Endometrial microvascular endothelial cells (primary cell): ENCODE measurements at regions not wholly inside any gene's neighbourhood (a gene's known extent, or its start where the extent isn't known, plus 50 kb on each side); places are given as distances from the start of the nearest gene placed in this dataset.
"Not testable (repeated sequence)": the region's sequence is repeated elsewhere in the genome, so short reads cannot be mapped to it uniquely, and the experiment has no call there.

ENCODE experiments used
- in situ Hi-C: cut with HindIII; loops from 2 replicates; pipeline ENCODE4 v1.10.0; 2017; ENCODE audit warnings: low sequenced_read_pairs, low pct_unique_long_range_greater_than_20kb; ENCODE audit errors: inconsistent ontology term

DNA sequence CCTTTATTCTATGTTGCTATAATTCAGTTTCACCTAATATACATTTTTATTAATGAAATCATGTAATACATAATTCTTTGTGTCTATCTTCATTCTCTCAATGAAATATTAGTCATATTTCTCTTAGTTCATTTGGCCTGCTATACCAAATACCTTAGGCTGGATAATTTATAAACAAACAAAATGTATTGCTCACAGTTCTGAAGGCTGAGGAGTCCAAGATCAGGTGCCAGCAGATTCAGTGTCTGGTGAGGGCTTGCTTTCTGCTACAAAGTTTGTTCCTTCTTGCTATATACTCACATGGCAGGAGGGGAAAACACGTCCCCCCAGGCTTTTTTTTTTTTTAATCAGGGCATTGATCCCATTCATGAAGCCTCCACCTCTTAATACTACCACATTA lies 143.4 kb upstream of the GRB10 start:
- in situ Hi-C loops = no loop called here

- in situ Hi-C loops = no loop called here
These were observed 140.8 kb upstream of the GRB10 start for GRCh38 chr7:50923476-50923875.

- in situ Hi-C loops = no loop called here
These were observed 138.6 kb upstream of the GRB10 start for GRCh38 chr7:50921114-50921813.

GRCh38 chr7:50920031-50920635 lies 137.4 kb upstream of the GRB10 start:
- in situ Hi-C loops = no loop called here

GRCh38 chr7:50915621-50916020 lies 132.9 kb upstream of the GRB10 start:
- in situ Hi-C loops = no loop called here

DNA sequence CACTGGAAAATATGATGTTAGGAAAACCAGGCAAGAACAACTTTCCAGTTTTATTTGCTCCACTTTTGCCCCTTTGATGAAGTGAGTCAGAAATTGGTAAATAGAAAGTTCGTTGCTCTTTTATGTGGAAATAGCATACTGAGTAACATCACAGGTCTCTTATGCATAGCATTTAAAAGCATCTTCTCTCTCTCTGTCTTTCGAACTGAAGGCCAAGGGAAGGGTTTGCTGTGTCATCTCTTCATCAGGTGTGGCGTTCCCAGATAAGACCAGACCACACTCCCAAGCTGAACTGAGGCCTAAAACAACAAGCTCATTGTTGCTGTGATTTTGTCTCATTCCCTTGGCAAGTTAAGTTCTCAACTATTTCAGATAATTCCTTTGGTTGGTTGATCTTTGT lies 131.8 kb upstream of the GRB10 start:
- in situ Hi-C loops = no loop called here

DNA sequence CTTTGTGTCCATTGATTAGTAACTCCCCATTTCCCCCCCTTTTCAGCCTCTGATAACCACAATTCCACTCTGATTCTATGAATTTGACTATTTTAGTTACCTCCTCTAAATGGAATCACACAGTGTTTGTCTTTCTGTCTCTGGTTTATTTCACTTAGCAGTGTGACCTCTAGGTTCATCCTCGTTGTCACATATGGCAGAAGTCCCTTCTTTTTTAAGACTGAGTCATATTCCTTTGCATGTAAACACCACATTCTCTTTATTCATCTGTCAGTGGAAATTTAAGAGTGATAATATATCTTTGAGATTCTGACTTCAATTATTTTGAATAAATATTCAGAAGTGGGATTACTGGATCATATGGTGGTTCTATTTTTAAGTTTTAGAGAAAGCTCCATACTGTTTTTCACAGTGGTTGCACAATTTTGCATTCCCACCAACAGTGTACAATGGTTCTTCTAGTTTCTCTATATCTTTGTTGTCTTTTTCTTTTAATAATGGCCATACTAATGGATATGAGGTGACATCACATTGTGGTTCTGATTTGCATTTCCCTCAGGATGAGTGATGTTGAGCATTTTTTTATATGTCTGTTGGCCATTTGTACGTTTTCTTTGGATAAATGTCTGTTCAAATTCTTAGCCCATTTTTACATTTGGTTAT lies 126.1 kb upstream of the GRB10 start:
- in situ Hi-C loops = no loop called here

GRCh38 chr7:50898604-50899477 lies 116.1 kb upstream of the GRB10 start:
- in situ Hi-C loops = not testable (repeated sequence)

DNA sequence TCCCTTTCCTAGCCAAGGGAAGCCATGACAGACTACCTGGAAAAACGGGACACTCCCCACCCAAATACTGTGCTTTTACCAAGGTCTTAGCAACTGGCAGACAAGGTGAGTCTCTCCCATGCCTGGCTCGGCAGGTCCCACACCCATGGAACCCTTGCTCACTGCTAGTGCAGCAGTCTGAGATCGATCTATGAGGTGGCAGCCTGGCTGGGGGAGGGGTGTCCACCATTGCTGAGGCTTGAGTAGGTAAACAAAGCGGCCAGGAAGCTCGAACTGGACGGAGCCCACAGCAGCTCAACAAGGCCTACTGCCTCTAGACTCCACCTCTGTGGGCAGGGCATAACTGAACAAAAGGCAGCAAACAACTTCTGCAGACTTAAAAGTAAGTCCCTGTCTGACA lies 104.4 kb upstream of the GRB10 start:
- in situ Hi-C loops = not testable (repeated sequence)

- in situ Hi-C loops = no loop called here
These were observed 89.7 kb upstream of the GRB10 start for GRCh38 chr7:50872437-50872836.

- in situ Hi-C loops = no loop called here
These were observed 86.5 kb upstream of the GRB10 start for GRCh38 chr7:50869108-50869725.

DNA sequence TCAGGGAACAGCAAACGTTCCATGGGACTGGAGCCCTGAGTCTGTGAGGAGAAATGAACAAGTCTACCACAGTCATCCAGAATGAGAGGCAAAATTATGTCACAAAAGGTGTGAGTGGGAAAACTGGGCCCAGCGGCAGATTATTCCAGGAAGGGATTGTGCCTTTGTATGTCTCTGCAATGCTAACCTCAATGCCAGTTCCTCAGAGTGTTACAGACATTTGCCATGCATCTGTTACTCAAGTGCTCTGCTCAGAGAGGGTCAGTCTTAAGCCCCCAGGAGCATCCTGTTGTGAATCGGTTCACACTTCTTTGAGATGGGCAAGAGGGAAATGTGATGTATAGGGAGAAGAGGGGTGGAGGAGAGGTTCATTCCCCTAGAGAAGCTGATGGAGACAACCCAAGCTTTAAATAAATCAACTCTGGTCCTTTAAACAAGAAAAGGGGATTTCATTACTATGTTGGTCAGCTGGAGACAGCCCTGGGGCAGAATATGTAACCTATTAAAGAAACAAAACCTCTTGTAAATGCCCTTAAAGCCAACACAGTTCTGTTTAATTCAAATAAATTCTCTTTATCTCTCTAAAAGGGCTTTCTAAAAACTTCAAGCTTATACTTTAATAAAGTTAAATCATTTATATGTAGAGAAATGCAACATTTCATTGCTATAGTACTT lies 85.9 kb upstream of the GRB10 start:
- in situ Hi-C loops = no loop called here

GRCh38 chr7:50867034-50867356 lies 84.3 kb upstream of the GRB10 start:
- in situ Hi-C loops = no loop called here

- in situ Hi-C loops = no loop called here
These were observed 83.8 kb upstream of the GRB10 start for GRCh38 chr7:50866343-50867033.

DNA sequence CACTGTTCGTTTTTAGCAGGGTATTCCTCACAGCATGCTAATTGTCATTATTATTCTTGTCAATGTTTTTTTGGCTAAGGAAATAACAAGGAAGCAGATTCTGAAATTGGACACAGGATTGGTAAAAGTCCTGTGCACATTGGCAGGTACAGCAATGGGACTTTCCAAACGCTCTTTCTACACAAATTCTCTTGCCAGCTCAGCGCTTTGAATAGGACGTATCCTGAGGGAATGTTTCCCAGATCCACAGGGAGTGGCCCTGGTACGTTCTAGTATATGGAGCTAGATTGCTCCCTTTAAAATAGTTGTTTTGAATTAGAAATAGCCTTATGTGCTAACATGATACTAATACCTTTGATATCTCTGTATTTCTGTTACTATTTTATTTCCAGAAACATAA lies 82.8 kb upstream of the GRB10 start:
- in situ Hi-C loops = no loop called here

DNA sequence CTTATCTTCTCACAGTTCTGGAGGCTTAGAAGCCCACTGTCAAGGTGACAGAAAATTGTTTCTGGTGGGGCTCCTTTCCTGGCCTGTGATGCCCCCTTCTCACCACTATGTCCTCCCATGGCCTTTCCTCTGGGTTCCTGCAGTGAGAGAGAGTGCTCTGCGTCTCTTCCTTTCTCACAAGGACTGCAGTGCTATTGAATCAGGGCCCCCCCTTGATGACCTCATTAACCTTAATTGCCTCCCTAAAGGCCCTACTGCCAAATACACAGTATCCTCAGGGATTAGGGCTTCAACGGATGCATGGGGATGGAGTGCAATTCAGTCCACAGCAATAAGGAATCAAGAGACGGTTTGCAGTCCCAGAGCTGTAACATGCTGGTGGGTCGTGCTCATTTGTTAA lies 82.0 kb upstream of the GRB10 start:
- in situ Hi-C loops = no loop called here

- in situ Hi-C loops = no loop called here
These were observed 80.4 kb upstream of the GRB10 start for GRCh38 chr7:50863053-50863452.

DNA sequence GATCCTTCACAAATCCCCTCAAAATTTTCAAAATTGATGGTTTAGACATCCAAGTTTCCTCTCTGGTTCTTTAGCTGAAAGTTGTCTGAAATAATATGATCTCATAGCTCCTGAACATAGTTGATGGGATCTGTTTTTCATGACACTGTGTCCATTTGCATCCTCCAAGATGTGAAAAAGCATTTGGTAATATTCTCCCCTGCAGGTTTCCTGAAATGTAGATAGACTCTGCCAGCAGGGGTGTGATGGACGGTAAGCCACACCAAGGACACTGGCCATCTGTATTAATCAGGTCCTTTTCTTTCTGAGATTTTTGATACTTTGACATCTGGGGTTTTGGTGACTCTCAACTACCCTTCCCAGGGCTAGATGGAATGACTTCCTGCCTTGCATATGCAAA lies 79.6 kb upstream of the GRB10 start:
- in situ Hi-C loops = no loop called here
